GM20000 (cell line): ENCODE measurements at regions not wholly inside any gene's neighbourhood (a gene's known extent, or its start where the extent isn't known, plus 50 kb on each side); places are given as distances from the start of the nearest gene placed in this dataset.

ENCODE experiments used
- DNase-seq: peaks from one replicate; pipeline ENCODE4 v3.0.0; 2012; ENCODE audit warnings: low spot score
- CTCF ChIP-seq: IDR thresholded peaks from 2 replicates; pipeline ENCODE4 v1.5.1; 2012; ENCODE audit warnings: mild to moderate bottlenecking, control low read depth; ENCODE audit errors: extremely low read depth, missing control alignments

GRCh38 chr2:59076079-59076619 lies 835.0 kb upstream of the FANCL start:
- DNase-seq: no peak
- no peak for TF ChIP-seq CTCF

GRCh38 chr2:59074071-59074470 lies 832.9 kb upstream of the FANCL start:
- DNase-seq: no peak
- no peak for TF ChIP-seq CTCF

- TF ChIP-seq CTCF: no peak
- no peak for DNase-seq
Measured at GRCh38 chr2:59073286-59073685, 832.2 kb upstream of the FANCL start.

- no peak for DNase-seq
- no peak for TF ChIP-seq CTCF
Measured at GRCh38 chr2:59068255-59068654, 827.1 kb upstream of the FANCL start.

GRCh38 chr2:59066787-59067399 lies 825.8 kb upstream of the FANCL start:
- no peak for TF ChIP-seq CTCF
- DNase-seq: no peak

GRCh38 chr2:59047373-59047995 lies 806.4 kb upstream of the FANCL start:
- no peak for TF ChIP-seq CTCF
- DNase-seq: no peak
